HEK293 (cell line): ENCODE measurements at regions not wholly inside any gene's neighbourhood (a gene's known extent, or its start where the extent isn't known, plus 50 kb on each side); places are given as distances from the start of the nearest gene placed in this dataset.

Experiments
- CTCF ChIA-PET: fragments of 350-600 bp; formaldehyde crosslinking; extraction: SDS; loops from one replicate; lab custom pipeline; 2021; ENCODE audit warnings: antibody characterized with exemption; lab: Yijun Ruan, JAX
- POLR2A ChIA-PET: fragments of 300-600 bp; formaldehyde crosslinking; extraction: SDS; loops from one replicate; lab custom pipeline; 2020; ENCODE audit warnings: antibody characterized with exemption, inconsistent platforms; lab: Yijun Ruan, JAX
- H3K27ac ChIP-seq: fragments of 200-500 bp; sonication (Bioruptor generic); 2 replicates; pipeline ENCODE4 v1.5.1; 2014; ENCODE audit warnings: low read depth, low read length, control low read depth, inconsistent platforms; ENCODE audit errors: extremely low read depth
- H3K36me3 ChIP-seq, 2 experiments: fragments of 200-500 bp in 1 of 2; sonication (Bioruptor generic) in 1 of 2; 1 replicate in 1 of 2; 2 replicates in 1 of 2; pipeline ENCODE4 v1.5.1; 2014 to 2017; ENCODE audit warnings: inconsistent platforms in 2 of 2, low read length in 2 of 2; ENCODE audit not compliant: control insufficient read depth in 2 of 2, insufficient read depth in 1 of 2
- H3K4me1 ChIP-seq: fragments of 200-500 bp; sonication (Bioruptor generic); 2 replicates; pipeline ENCODE4 v1.5.1; 2014; ENCODE audit warnings: mild to moderate bottlenecking, low read length, inconsistent platforms; ENCODE audit not compliant: control insufficient read depth, insufficient read depth
- H3K4me3 ChIP-seq: 2 replicates; pipeline ENCODE4 v1.5.1; 2011; ENCODE audit warnings: low read depth, mild to moderate bottlenecking, control low read depth, low read length, moderate library complexity
- H3K9me3 ChIP-seq: fragments of 200-500 bp; sonication (Bioruptor generic); 2 replicates; pipeline ENCODE4 v1.5.1; 2014; ENCODE audit warnings: low read depth, low read length, inconsistent platforms; ENCODE audit not compliant: control insufficient read depth, insufficient read depth
- IKZF3 ChIP-seq: fragments of 450-650 bp; IDR thresholded peaks from 2 replicates; pipeline ENCODE4 v1.5.0; 2018; ENCODE audit warnings: missing biosample characterization, mild to moderate bottlenecking, missing genetic modification characterization, moderate library complexity
- KLF17 ChIP-seq: fragments of 450-650 bp; formaldehyde crosslinking; IDR thresholded peaks from 2 replicates; pipeline ENCODE4 v1.5.1; 2016; ENCODE audit warnings: missing biosample characterization, missing genetic modification characterization
- OSR2 ChIP-seq: fragments of 450-650 bp; formaldehyde crosslinking; IDR thresholded peaks from 2 replicates; pipeline ENCODE4 v1.5.1; 2016; ENCODE audit warnings: missing biosample characterization, missing genetic modification characterization
- SP3 ChIP-seq: fragments of 450-650 bp; formaldehyde crosslinking; IDR thresholded peaks from 2 replicates; pipeline ENCODE4 v1.5.1; 2016; ENCODE audit warnings: missing biosample characterization, missing genetic modification characterization
- ZNF157 ChIP-seq: fragments of 450-650 bp; formaldehyde crosslinking; IDR thresholded peaks from 2 replicates; pipeline ENCODE4 v1.5.1; 2016; ENCODE audit warnings: missing biosample characterization, missing genetic modification characterization
- ZNF221 ChIP-seq: fragments of 450-650 bp; formaldehyde crosslinking; IDR thresholded peaks from 2 replicates; pipeline ENCODE4 v1.5.1; 2017; ENCODE audit warnings: missing biosample characterization, missing genetic modification characterization, borderline replicate concordance
- ZNF514 ChIP-seq: fragments of 450-650 bp; formaldehyde crosslinking; IDR thresholded peaks from 2 replicates; pipeline ENCODE4 v1.5.1; 2016; ENCODE audit warnings: missing biosample characterization, missing genetic modification characterization
- ZNF571 ChIP-seq: fragments of 450-650 bp; formaldehyde crosslinking; IDR thresholded peaks from 2 replicates; pipeline ENCODE4 v1.5.0; 2017; ENCODE audit warnings: missing biosample characterization, missing genetic modification characterization
- ZNF777 ChIP-seq: fragments of 450-650 bp; formaldehyde crosslinking; IDR thresholded peaks from 2 replicates; pipeline ENCODE4 v1.5.1; 2017; ENCODE audit warnings: missing biosample characterization, missing genetic modification characterization, borderline replicate concordance
- ZSCAN16 ChIP-seq: fragments of 450-650 bp; formaldehyde crosslinking; IDR thresholded peaks from 2 replicates; pipeline ENCODE4 v1.5.1; 2016; ENCODE audit warnings: missing biosample characterization, missing genetic modification characterization
- TF ChIP-seq, protein P1 (sequence below): fragments of 450-650 bp; formaldehyde crosslinking; IDR thresholded peaks from 2 replicates; pipeline ENCODE4 v1.5.1; 2016; ENCODE audit warnings: missing biosample characterization, missing genetic modification characterization
- TF ChIP-seq, protein P2 (sequence below): fragments of 450-650 bp; formaldehyde crosslinking; conservative IDR thresholded peaks from 2 replicates; pipeline ENCODE4 v1.5.1; 2016; ENCODE audit warnings: low read depth, missing biosample characterization, missing genetic modification characterization

- Histone ChIP-seq H3K4me1 (no peaks in the 10 kb centered on the region), H3K9me3 (no peaks in the 10 kb centered on the region), H3K4me3 (no peak overlapping the region), H3K27ac (no peak overlapping the region), H3K36me3 (no peaks in the 10 kb centered on the region)
- POLR2A ChIA-PET, result no interaction called here
- TF ChIP-seq, protein P1, sequence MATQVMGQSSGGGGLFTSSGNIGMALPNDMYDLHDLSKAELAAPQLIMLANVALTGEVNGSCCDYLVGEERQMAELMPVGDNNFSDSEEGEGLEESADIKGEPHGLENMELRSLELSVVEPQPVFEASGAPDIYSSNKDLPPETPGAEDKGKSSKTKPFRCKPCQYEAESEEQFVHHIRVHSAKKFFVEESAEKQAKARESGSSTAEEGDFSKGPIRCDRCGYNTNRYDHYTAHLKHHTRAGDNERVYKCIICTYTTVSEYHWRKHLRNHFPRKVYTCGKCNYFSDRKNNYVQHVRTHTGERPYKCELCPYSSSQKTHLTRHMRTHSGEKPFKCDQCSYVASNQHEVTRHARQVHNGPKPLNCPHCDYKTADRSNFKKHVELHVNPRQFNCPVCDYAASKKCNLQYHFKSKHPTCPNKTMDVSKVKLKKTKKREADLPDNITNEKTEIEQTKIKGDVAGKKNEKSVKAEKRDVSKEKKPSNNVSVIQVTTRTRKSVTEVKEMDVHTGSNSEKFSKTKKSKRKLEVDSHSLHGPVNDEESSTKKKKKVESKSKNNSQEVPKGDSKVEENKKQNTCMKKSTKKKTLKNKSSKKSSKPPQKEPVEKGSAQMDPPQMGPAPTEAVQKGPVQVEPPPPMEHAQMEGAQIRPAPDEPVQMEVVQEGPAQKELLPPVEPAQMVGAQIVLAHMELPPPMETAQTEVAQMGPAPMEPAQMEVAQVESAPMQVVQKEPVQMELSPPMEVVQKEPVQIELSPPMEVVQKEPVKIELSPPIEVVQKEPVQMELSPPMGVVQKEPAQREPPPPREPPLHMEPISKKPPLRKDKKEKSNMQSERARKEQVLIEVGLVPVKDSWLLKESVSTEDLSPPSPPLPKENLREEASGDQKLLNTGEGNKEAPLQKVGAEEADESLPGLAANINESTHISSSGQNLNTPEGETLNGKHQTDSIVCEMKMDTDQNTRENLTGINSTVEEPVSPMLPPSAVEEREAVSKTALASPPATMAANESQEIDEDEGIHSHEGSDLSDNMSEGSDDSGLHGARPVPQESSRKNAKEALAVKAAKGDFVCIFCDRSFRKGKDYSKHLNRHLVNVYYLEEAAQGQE, result no peak
- TF ChIP-seq ZNF777, result no peak
- no peak for TF ChIP-seq ZNF221 (tag by site-specific recombination)
- TF ChIP-seq SP3 (tag by site-specific recombination), result no peak
- TF ChIP-seq ZNF571 (tag by site-specific recombination), result no peak
- TF ChIP-seq ZSCAN16 (tag by site-specific recombination), result no peak
- TF ChIP-seq, protein P2, sequence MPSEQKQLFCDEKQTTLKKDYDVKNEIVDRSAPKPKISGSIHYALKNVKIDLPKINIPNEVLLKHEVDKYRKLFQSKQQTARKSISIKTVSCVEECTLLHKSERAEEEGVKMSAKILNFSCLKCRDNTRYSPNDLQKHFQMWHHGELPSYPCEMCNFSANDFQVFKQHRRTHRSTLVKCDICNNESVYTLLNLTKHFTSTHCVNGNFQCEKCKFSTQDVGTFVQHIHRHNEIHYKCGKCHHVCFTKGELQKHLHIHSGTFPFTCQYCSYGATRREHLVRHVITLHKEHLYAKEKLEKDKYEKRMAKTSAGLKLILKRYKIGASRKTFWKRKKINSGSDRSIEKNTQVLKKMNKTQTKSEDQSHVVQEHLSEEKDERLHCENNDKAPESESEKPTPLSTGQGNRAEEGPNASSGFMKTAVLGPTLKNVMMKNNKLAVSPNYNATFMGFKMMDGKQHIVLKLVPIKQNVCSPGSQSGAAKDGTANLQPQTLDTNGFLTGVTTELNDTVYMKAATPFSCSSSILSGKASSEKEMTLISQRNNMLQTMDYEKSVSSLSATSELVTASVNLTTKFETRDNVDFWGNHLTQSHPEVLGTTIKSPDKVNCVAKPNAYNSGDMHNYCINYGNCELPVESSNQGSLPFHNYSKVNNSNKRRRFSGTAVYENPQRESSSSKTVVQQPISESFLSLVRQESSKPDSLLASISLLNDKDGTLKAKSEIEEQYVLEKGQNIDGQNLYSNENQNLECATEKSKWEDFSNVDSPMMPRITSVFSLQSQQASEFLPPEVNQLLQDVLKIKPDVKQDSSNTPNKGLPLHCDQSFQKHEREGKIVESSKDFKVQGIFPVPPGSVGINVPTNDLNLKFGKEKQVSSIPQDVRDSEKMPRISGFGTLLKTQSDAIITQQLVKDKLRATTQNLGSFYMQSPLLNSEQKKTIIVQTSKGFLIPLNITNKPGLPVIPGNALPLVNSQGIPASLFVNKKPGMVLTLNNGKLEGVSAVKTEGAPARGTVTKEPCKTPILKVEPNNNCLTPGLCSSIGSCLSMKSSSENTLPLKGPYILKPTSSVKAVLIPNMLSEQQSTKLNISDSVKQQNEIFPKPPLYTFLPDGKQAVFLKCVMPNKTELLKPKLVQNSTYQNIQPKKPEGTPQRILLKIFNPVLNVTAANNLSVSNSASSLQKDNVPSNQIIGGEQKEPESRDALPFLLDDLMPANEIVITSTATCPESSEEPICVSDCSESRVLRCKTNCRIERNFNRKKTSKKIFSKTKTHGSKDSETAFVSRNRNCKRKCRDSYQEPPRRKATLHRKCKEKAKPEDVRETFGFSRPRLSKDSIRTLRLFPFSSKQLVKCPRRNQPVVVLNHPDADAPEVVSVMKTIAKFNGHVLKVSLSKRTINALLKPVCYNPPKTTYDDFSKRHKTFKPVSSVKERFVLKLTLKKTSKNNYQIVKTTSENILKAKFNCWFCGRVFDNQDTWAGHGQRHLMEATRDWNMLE (tag by site-specific recombination), result no peak
- no peak for TF ChIP-seq KLF17 (tag by site-specific recombination)
- no peak for TF ChIP-seq ZNF514 (tag by site-specific recombination)
- no peak for TF ChIP-seq IKZF3 (tag by site-specific recombination)
- CTCF ChIA-PET, result interaction anchor here (0.7 to 1.9 kb wide), 3 partner anchors 17 to 233 kb away, joined by 3 to 8 read pairs (median 5); partner anchors contain the start of gene GPX8
Measured at GRCh38 chr5:54927097-54927746, 58.2 kb downstream of the ESM1 start.

DNA sequence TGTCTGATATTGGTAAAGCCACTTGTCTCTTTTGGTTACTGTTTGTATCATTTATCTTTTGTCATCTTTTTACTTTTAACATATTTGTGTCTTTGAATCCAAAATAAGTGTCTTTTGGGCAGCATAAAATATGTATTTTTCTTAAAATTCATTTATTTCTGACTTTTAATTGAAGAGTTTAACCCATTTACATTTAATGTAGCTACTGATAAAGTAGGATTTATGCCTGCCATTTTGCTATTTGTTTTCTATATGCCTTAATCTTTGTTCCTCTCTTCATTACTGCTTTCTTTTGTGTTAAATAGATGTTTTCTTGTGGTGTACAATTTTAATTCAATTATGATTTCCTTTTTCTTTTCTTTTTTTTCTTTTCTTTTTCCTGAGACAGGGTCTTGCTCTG, 60.9 kb downstream of the ESM1 start:
- H3K9me3 ChIP-seq, result no peaks in the 10 kb centered on the region
- ChIA-PET CTCF (interaction anchor here (1.7 to 2.4 kb wide), 2 partner anchors 20 kb away, joined by 8 read pairs; no protein-coding TSS in a partner anchor), POLR2A (no interaction called here)
- TF ChIP-seq ZNF157 (tag by site-specific recombination) (no peak), OSR2 (tag by site-specific recombination) (no peak)
- H3K4me3 ChIP-seq, result no peak overlapping the region
- H3K4me1 ChIP-seq, result no peaks in the 10 kb centered on the region
- H3K27ac ChIP-seq, result no peak overlapping the region
- no peaks in the 10 kb centered on the region for H3K36me3 ChIP-seq
